B cell (primary cell): ENCODE measurements at regions not wholly inside any gene's neighbourhood (a gene's known extent, or its start where the extent isn't known, plus 50 kb on each side); places are given as distances from the start of the nearest gene placed in this dataset.

ENCODE experiments used
- ATAC-seq: fragments of 200-7000 bp; cut with Tn5 transposase; one replicate; pipeline ENCODE4 v1.10.0; 2021; ENCODE audit warnings: low read depth, mild to moderate bottlenecking, moderate number of reproducible peaks, moderate library complexity
- CTCF ChIA-PET: fragments of 350-600 bp; sonication (Branson Sonifier 250); formaldehyde crosslinking; loops from one replicate; lab custom pipeline; 2021; ENCODE audit warnings: antibody characterized with exemption, inconsistent platforms; lab: Charles Lee
- POLR2A ChIA-PET: fragments of 350-600 bp; sonication (Branson Sonifier 250); formaldehyde crosslinking; loops from one replicate; lab custom pipeline; 2021; ENCODE audit warnings: antibody characterized with exemption; lab: Charles Lee
- DNase-seq: peaks from one replicate; pipeline ENCODE4 v3.0.0; 2013
- H2AFZ ChIP-seq: 2 replicates; pipeline ENCODE4 v1.6.1; 2012; ENCODE audit warnings: mild to moderate bottlenecking, low read depth, low read length; ENCODE audit not compliant: insufficient read depth, poor library complexity, severe bottlenecking
- H3K27ac ChIP-seq, 2 donors: 1 replicate in 1 of 2; 2 replicates in 1 of 2; pipeline ENCODE4 v1.5.1; 2012 to 2013; ENCODE audit warnings: low read length in 2 of 2, mild to moderate bottlenecking in 2 of 2, moderate library complexity in 1 of 2
- H3K27me3 ChIP-seq, 4 experiments: fragments of 200-600 bp in 1 of 4; sonication (generic) in 1 of 4; replicated peaks in 1 of 4; 1 replicate in 2 of 4; 2 replicates in 2 of 4; pipeline versions ENCODE4 v1.6.1 to v1.7.0; 2013 to 2016; ENCODE audit warnings: low read length in 3 of 4, mild to moderate bottlenecking in 2 of 4, mixed read lengths in 1 of 4, moderate library complexity in 1 of 4; ENCODE audit not compliant: insufficient read depth in 4 of 4, control insufficient read depth in 3 of 4; ENCODE audit errors: control extremely low read depth in 1 of 4
- H3K36me3 ChIP-seq, 2 experiments: replicated peaks in 1 of 2; 1 replicate in 1 of 2; 2 replicates in 1 of 2; pipeline versions ENCODE4 v1.6.1 to v1.7.1; 2013; ENCODE audit warnings: low read length in 1 of 2; ENCODE audit not compliant: insufficient read depth in 2 of 2, control insufficient read depth in 1 of 2; ENCODE audit errors: control extremely low read depth in 1 of 2, extremely low read depth in 1 of 2
- H3K4me1 ChIP-seq, 2 donors: fragments of 200-600 bp in 1 of 2; sonication (generic) in 1 of 2; 1 replicate in 1 of 2; 2 replicates in 1 of 2; pipeline versions ENCODE4 v1.5.1 to v1.6.1; 2013 to 2017; ENCODE audit warnings: low read length in 2 of 2; ENCODE audit not compliant: control insufficient read depth in 2 of 2, insufficient read depth in 2 of 2
- H3K4me2 ChIP-seq: replicated peaks from 2 replicates; pipeline ENCODE3; 2012; ENCODE audit warnings: mild to moderate bottlenecking, low read depth, low read length; ENCODE audit not compliant: poor library complexity, severe bottlenecking
- H3K4me3 ChIP-seq, 5 experiments: fragments of 200-600 bp in 1 of 5; sonication (generic) in 1 of 5; 1 replicate in 3 of 5; 2 replicates in 2 of 5; pipeline versions ENCODE4 v1.5.1 to v1.7.0; 2011 to 2016; ENCODE audit warnings: low read length in 4 of 5, mild to moderate bottlenecking in 4 of 5, low read depth in 2 of 5, control low read depth in 1 of 5, moderate library complexity in 1 of 5; ENCODE audit not compliant: insufficient read depth in 1 of 5; ENCODE audit errors: control extremely low read depth in 1 of 5, extremely low read depth in 1 of 5
- H3K79me2 ChIP-seq: fragments of 200-600 bp; sonication (generic); one replicate; pipeline ENCODE4 v1.6.0; 2016; ENCODE audit warnings: low read length; ENCODE audit not compliant: control insufficient read depth, insufficient read depth
- H3K9ac ChIP-seq: fragments of 200-600 bp; sonication (generic); 2 replicates; pipeline ENCODE4 v1.6.1; 2017; ENCODE audit warnings: mild to moderate bottlenecking, low read length, moderate library complexity
- H3K9me3 ChIP-seq, 3 donors: one replicate each; pipeline versions ENCODE4 v1.6.1 to v1.7.1; 2013; ENCODE audit warnings: low read length in 2 of 3; ENCODE audit not compliant: control insufficient read depth in 2 of 3, insufficient read depth in 1 of 3; ENCODE audit errors: control extremely low read depth in 1 of 3
- H4K20me1 ChIP-seq: 2 replicates; pipeline ENCODE4 v1.6.0; 2012; ENCODE audit warnings: mild to moderate bottlenecking, low read length; ENCODE audit not compliant: insufficient read depth, control insufficient read depth, poor library complexity, severe bottlenecking
- H3K27ac Mint-ChIP-seq: one replicate; pipeline ENCODE4 v1.8.0; 2021; ENCODE audit warnings: mixed read lengths
- H3K27me3 Mint-ChIP-seq: one replicate; pipeline ENCODE4 v1.8.0; 2021; ENCODE audit warnings: mixed read lengths
- H3K4me1 Mint-ChIP-seq: one replicate; pipeline ENCODE4 v1.8.0; 2021; ENCODE audit warnings: mixed read lengths
- H3K4me3 Mint-ChIP-seq: one replicate; pipeline ENCODE4 v1.8.0; 2021; ENCODE audit warnings: mixed read lengths
- H3K9me3 Mint-ChIP-seq: one replicate; pipeline ENCODE4 v1.8.0; 2022; ENCODE audit warnings: mixed read lengths; ENCODE audit not compliant: insufficient read depth
- EZH2 ChIP-seq: IDR thresholded peaks from 2 replicates; pipeline ENCODE4 v1.6.1; 2012; ENCODE audit warnings: borderline replicate concordance, low read depth, mild to moderate bottlenecking, moderate library complexity, low read length; ENCODE audit not compliant: insufficient read depth, poor library complexity, severe bottlenecking
- WGBS: methylation state at CpG from one replicate; pipeline ENCODE4 v1.1.5; 2013; ENCODE audit warnings: missing lambda C conversion rate; ENCODE audit not compliant: insufficient coverage; 5-methylcytosine and 5-hydroxymethylcytosine counted together
- intact Hi-C: fragments of 100-400 bp; cut with micrococcal nuclease; formaldehyde crosslinking; loops from one replicate; pipeline ENCODE4 v1.10.0; 2022
- TF ChIP-seq, protein P1 (sequence below): fragments of 200-600 bp; IDR thresholded peaks from one replicate; pipeline ENCODE4 v1.8.0; 2022; ENCODE audit warnings: antibody characterized with exemption, mild to moderate bottlenecking

DNA sequence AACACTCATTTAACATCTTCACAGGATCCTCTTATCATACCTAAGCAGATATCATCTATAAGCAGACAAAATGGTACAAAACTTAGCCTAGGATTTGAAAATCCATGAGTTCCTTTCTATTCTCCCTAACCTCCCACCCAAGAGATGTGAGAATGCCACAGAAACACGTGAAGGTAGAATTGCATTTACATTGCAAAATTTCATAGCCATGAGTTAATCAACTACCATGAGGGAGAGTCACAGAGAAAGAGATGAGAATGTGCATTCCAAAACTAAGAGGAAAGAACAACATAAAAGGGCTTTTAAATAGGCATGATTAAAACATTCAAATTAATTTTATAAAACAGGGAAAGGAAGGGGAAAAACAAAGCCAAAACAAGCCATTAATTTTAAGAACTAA is 806.2 kb downstream of the NTRK3 start:
- H3K4me3 Mint-ChIP-seq, result no peak overlapping the region
- H3K4me3 ChIP-seq, result no peak overlapping the region
- no peak overlapping the region for H3K27ac ChIP-seq
- H3K27me3 ChIP-seq, result no peaks in the 10 kb centered on the region
- ChIA-PET CTCF (no interaction called here), POLR2A (no interaction called here)
- ATAC-seq (no peak), DNase-seq (no peak)
- no CpG with 5 or more reads among the region's 1 CpG for WGBS
- H3K27ac Mint-ChIP-seq, result no peak overlapping the region
- intact Hi-C loops, result no loop called here
- H3K4me2 ChIP-seq, result no peak overlapping the region
- TF ChIP-seq, protein P1, sequence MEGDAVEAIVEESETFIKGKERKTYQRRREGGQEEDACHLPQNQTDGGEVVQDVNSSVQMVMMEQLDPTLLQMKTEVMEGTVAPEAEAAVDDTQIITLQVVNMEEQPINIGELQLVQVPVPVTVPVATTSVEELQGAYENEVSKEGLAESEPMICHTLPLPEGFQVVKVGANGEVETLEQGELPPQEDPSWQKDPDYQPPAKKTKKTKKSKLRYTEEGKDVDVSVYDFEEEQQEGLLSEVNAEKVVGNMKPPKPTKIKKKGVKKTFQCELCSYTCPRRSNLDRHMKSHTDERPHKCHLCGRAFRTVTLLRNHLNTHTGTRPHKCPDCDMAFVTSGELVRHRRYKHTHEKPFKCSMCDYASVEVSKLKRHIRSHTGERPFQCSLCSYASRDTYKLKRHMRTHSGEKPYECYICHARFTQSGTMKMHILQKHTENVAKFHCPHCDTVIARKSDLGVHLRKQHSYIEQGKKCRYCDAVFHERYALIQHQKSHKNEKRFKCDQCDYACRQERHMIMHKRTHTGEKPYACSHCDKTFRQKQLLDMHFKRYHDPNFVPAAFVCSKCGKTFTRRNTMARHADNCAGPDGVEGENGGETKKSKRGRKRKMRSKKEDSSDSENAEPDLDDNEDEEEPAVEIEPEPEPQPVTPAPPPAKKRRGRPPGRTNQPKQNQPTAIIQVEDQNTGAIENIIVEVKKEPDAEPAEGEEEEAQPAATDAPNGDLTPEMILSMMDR, result no peak
- no peak for TF ChIP-seq EZH2
- no peaks in the 10 kb centered on the region for H3K36me3 ChIP-seq
- H4K20me1 ChIP-seq, result no peaks in the 10 kb centered on the region
- no peaks in the 10 kb centered on the region for H3K27me3 Mint-ChIP-seq
- H3K4me1 ChIP-seq, result no peaks in the 10 kb centered on the region
- no peak overlapping the region for H3K9ac ChIP-seq
- no peaks in the 10 kb centered on the region for H3K4me1 Mint-ChIP-seq
- no peaks in the 10 kb centered on the region for H3K79me2 ChIP-seq
- H3K9me3 ChIP-seq, result peaks cover 0 to 4% (median 3%) of the 10 kb centered on the region in 3 donors
- H3K9me3 Mint-ChIP-seq, result no peaks in the 10 kb centered on the region
- H2AFZ ChIP-seq, result no peak overlapping the region

DNA sequence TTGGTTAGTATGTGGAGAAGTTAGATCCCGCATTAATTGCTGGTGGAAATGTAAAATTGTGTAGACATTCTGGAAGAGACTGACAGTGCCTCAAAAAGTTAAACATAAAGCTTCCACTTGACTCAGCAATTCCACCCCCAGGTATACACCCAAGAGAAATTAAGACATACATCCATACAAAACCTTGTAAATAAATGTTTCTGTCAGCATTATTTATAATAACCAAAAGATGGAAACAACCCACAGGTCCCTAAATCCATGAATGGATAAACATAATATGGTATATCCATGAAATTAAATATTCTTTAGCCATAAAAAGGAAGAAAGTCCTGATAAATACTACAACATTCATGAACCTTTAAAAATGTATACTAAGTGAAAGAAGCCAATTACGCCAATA is 817.4 kb downstream of the NTRK3 start:
- ChIA-PET CTCF (no interaction called here), POLR2A (no interaction called here)
- H3K4me2 ChIP-seq, result no peak overlapping the region
- no peak overlapping the region for H2AFZ ChIP-seq
- no peak for TF ChIP-seq EZH2
- TF ChIP-seq, protein P1, result no peak
- no peaks in the 10 kb centered on the region for H3K9me3 ChIP-seq
- Mint-ChIP-seq H3K9me3 (no peaks in the 10 kb centered on the region), H3K27ac (no peak overlapping the region), H3K4me3 (no peak overlapping the region), H3K4me1 (no peaks in the 10 kb centered on the region), H3K27me3 (no peaks in the 10 kb centered on the region)
- H3K36me3 ChIP-seq, result no peaks in the 10 kb centered on the region
- H3K27ac ChIP-seq, result no peak overlapping the region
- H3K4me1 ChIP-seq, result no peaks in the 10 kb centered on the region
- intact Hi-C loops, result no loop called here
- no peaks in the 10 kb centered on the region for H4K20me1 ChIP-seq
- no peaks in the 10 kb centered on the region for H3K27me3 ChIP-seq
- DNase-seq (no peak), ATAC-seq (no peak)
- H3K9ac ChIP-seq, result no peak overlapping the region
- no peaks in the 10 kb centered on the region for H3K79me2 ChIP-seq
- no CpG with 5 or more reads among the region's 2 CpGs for WGBS
- H3K4me3 ChIP-seq, result no peak overlapping the region
